HPDE6-E6E7 (cell line): ENCODE measurements at regions not wholly inside any gene's neighbourhood (a gene's known extent, or its start where the extent isn't known, plus 50 kb on each side); places are given as distances from the start of the nearest gene placed in this dataset.

ENCODE experiments used
- DNase-seq: peaks from one replicate; pipeline ENCODE4 v3.0.0; 2011; ENCODE audit warnings: missing footprints; ENCODE audit errors: extremely low spot score

- DNase-seq: no peak
Measured at GRCh38 chr18:56083523-56084287, 495.7 kb upstream of the TCF4 start.

- DNase-seq: no peak
Measured at GRCh38 chr18:56083097-56083521, 495.1 kb upstream of the TCF4 start.

GRCh38 chr18:56076723-56077122 is 488.7 kb upstream of the TCF4 start:
- no peak for DNase-seq

- no peak for DNase-seq
Measured at GRCh38 chr18:56068701-56069100, 480.7 kb upstream of the TCF4 start.

GRCh38 chr18:56067969-56068671 is 480.1 kb upstream of the TCF4 start:
- no peak for DNase-seq

GRCh38 chr18:56067214-56067894 is 479.4 kb upstream of the TCF4 start:
- no peak for DNase-seq

- DNase-seq: no peak
Measured at GRCh38 chr18:56066524-56067213, 478.7 kb upstream of the TCF4 start.

- no peak for DNase-seq
Measured at GRCh38 chr18:56065086-56065485, 477.1 kb upstream of the TCF4 start.

- no peak for DNase-seq
Measured at GRCh38 chr18:56062931-56063330, 474.9 kb upstream of the TCF4 start.

GRCh38 chr18:56060967-56061541 is 473.1 kb upstream of the TCF4 start:
- no peak for DNase-seq

GRCh38 chr18:56052202-56052601 is 464.2 kb upstream of the TCF4 start:
- DNase-seq: no peak

GRCh38 chr18:56044239-56044638 is 456.2 kb upstream of the TCF4 start:
- no peak for DNase-seq

GRCh38 chr18:56043641-56044061 is 455.7 kb upstream of the TCF4 start:
- DNase-seq: no peak

GRCh38 chr18:56042915-56043536 is 455.0 kb upstream of the TCF4 start:
- DNase-seq: no peak

GRCh38 chr18:56038171-56039030 is 450.4 kb upstream of the TCF4 start:
- DNase-seq: no peak

- no peak for DNase-seq
Measured at GRCh38 chr18:56036741-56037140, 448.7 kb upstream of the TCF4 start.

- no peak for DNase-seq
Measured at GRCh38 chr18:56035546-56035945, 447.6 kb upstream of the TCF4 start.

- DNase-seq: no peak
Measured at GRCh38 chr18:56034949-56035348, 447.0 kb upstream of the TCF4 start.

GRCh38 chr18:56030060-56030459 is 442.1 kb upstream of the TCF4 start:
- DNase-seq: no peak

GRCh38 chr18:56028514-56028913 is 440.5 kb upstream of the TCF4 start:
- no peak for DNase-seq
